ENCODE measurements at regions not wholly inside any gene's neighbourhood (a gene's known extent, or its start where the extent isn't known, plus 50 kb on each side); places are given as distances from the start of the nearest gene placed in this dataset.

DNA sequence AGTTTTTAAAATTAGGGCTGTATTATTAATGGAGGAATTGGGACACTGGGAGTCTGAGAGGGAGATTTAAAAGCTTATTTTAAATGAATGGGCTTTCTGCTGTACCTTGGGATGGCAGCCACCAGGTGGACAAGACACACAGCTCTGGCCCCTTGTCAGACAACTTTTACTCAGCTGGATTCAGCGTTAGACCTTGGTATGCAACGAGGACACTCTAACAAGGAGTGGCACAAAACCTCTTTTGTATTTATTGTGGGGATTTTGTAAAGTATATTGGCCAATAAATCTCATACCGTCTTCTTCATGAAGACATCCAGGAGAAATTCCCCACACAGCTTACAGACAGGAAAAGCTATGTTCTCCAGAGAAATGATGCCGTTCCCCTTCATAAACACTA, 105.7 kb downstream of the LCA5 start:
- no peak for DNase-seq (ENCODE audit: low spot score)
- no peak for ATAC-seq (ENCODE audit: low FRiP score)
- TF ChIP-seq, protein P1, sequence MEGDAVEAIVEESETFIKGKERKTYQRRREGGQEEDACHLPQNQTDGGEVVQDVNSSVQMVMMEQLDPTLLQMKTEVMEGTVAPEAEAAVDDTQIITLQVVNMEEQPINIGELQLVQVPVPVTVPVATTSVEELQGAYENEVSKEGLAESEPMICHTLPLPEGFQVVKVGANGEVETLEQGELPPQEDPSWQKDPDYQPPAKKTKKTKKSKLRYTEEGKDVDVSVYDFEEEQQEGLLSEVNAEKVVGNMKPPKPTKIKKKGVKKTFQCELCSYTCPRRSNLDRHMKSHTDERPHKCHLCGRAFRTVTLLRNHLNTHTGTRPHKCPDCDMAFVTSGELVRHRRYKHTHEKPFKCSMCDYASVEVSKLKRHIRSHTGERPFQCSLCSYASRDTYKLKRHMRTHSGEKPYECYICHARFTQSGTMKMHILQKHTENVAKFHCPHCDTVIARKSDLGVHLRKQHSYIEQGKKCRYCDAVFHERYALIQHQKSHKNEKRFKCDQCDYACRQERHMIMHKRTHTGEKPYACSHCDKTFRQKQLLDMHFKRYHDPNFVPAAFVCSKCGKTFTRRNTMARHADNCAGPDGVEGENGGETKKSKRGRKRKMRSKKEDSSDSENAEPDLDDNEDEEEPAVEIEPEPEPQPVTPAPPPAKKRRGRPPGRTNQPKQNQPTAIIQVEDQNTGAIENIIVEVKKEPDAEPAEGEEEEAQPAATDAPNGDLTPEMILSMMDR (IDR thresholded peaks at IDR 0.05), result no peak

- no peak for ATAC-seq (ENCODE audit: low FRiP score)
- TF ChIP-seq, protein P1 (IDR thresholded peaks at IDR 0.05), result no peak
- DNase-seq (ENCODE audit: low spot score), result no peak
Measured at GRCh38 chr6:79430913-79431536, 106.2 kb downstream of the LCA5 start.

- ATAC-seq (ENCODE audit: low FRiP score) (no peak), DNase-seq (ENCODE audit: low spot score) (no peak)
- TF ChIP-seq, protein P1 (IDR thresholded peaks at IDR 0.05), result no peak
Measured at GRCh38 chr6:79427721-79428120, 109.5 kb downstream of the LCA5 start.

- TF ChIP-seq, protein P1 (IDR thresholded peaks at IDR 0.05), result no peak
- no peak for DNase-seq (ENCODE audit: low spot score)
- no peak for ATAC-seq (ENCODE audit: low FRiP score)
Measured at GRCh38 chr6:79426625-79427278, 110.5 kb downstream of the LCA5 start.

- no peak for DNase-seq (ENCODE audit: low spot score)
- ATAC-seq (ENCODE audit: low FRiP score), result no peak
- TF ChIP-seq, protein P1 (IDR thresholded peaks at IDR 0.05), result no peak
Measured at GRCh38 chr6:79425589-79426311, 111.5 kb downstream of the LCA5 start.

DNA sequence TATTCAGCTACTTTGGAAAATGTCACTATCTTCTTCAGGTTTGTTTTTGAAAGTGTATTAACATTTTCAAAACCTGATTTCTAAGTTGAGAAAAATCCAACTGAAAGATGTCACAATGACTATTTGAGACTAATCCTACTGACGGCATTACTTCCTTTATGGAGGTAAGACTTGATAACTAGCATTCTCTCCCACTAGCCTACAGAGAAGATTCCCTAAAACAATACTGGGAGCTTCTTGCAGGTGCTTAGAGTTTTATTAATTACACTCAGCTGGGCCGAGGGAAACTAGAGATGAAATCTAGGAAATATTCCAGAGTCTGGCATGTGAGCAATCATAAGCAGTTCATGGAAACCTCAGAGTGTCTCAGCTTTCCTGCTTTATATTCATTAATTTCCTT, 114.0 kb downstream of the LCA5 start:
- DNase-seq (ENCODE audit: low spot score) (no peak), ATAC-seq (ENCODE audit: low FRiP score) (no peak)
- TF ChIP-seq, protein P1 (IDR thresholded peaks at IDR 0.05), result no peak
